Kidney epithelial cell (primary cell): ENCODE measurements at regions not wholly inside any gene's neighbourhood (a gene's known extent, or its start where the extent isn't known, plus 50 kb on each side); places are given as distances from the start of the nearest gene placed in this dataset.
"Not testable (repeated sequence)": the region's sequence is repeated elsewhere in the genome, so short reads cannot be mapped to it uniquely, and the experiment has no call there.

Experiments
- DNase-seq: peaks from one replicate; pipeline ENCODE4 v3.0.0-alpha.2; 2010; ENCODE audit warnings: low read depth
- H3K27me3 ChIP-seq: 2 replicates; pipeline ENCODE4 v1.6.0; 2011; ENCODE audit warnings: low read length; ENCODE audit not compliant: control insufficient read depth, insufficient read depth
- H3K36me3 ChIP-seq: 2 replicates; pipeline ENCODE4 v1.5.1; 2011; ENCODE audit warnings: low read length; ENCODE audit not compliant: control insufficient read depth, insufficient read depth
- H3K4me3 ChIP-seq: 2 replicates; pipeline ENCODE4 v1.5.1; 2011; ENCODE audit warnings: low read depth, mild to moderate bottlenecking, control low read depth, low read length
- CTCF ChIP-seq: IDR thresholded peaks from 2 replicates; pipeline ENCODE4 v1.5.1; 2011; ENCODE audit warnings: mild to moderate bottlenecking, moderate library complexity, low read length, control low read depth, inconsistent platforms; ENCODE audit not compliant: insufficient read depth, poor library complexity, severe bottlenecking

GRCh38 chr7:83259064-83259463 lies 96.4 kb upstream of the PCLO start:
- no peaks in the 10 kb centered on the region for H3K27me3 ChIP-seq
- no peak for DNase-seq
- no peaks in the 10 kb centered on the region for H3K36me3 ChIP-seq
- H3K4me3 ChIP-seq, result no peak overlapping the region
- TF ChIP-seq CTCF, result no peak

DNA sequence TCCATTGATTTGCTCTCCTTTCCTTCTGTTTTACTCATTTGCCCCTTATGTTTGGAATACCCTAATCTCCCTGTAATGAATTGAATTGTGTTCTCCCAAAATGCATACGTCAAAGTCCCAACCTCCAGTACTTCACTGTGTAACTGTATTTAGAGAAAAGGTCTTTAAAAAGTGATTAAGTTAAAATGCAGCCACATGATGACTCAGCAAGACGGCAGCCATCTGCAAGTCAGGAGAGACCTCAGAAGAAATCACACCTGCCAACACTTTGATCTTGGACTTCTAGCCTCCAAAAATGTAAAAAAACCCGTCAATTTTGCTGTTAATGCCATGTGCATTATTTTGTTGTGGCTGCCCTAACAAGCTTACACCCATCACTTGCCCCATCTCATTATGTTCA lies 85.3 kb upstream of the PCLO start:
- Histone ChIP-seq H3K36me3 (no peaks in the 10 kb centered on the region), H3K4me3 (no peak overlapping the region), H3K27me3 (no peaks in the 10 kb centered on the region)
- DNase-seq, result no peak
- TF ChIP-seq CTCF, result no peak

- not testable (repeated sequence) for H3K36me3 ChIP-seq, DNase-seq, H3K27me3 ChIP-seq, H3K4me3 ChIP-seq
Measured at GRCh38 chr7:83219231-83219630, 56.5 kb upstream of the PCLO start.

DNA sequence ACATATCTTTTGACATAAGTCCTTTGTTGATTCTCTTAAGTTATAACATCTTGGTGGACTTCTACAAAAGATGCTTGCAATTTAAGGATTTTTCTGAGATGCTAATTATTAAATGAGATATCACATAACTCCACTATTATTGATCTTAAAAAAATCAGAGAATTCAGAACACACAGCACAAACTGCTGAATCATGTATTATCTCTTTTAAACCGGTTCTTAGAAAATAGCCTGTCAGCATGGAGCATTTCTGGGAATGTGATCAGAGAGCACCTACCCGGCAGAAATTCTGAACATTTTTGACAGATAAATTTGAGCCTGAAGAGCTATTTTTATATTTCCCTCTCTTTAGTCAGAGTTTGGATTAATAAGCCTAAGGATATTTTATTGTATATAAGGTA lies 50.2 kb upstream of the PCLO start:
- Histone ChIP-seq H3K27me3 (no peaks in the 10 kb centered on the region), H3K4me3 (no peak overlapping the region), H3K36me3 (no peaks in the 10 kb centered on the region)
- DNase-seq, result no peak
- TF ChIP-seq CTCF, result no peak
